ENCODE measurements at regions not wholly inside any gene's neighbourhood (a gene's known extent, or its start where the extent isn't known, plus 50 kb on each side); places are given as distances from the start of the nearest gene placed in this dataset.

DNA sequence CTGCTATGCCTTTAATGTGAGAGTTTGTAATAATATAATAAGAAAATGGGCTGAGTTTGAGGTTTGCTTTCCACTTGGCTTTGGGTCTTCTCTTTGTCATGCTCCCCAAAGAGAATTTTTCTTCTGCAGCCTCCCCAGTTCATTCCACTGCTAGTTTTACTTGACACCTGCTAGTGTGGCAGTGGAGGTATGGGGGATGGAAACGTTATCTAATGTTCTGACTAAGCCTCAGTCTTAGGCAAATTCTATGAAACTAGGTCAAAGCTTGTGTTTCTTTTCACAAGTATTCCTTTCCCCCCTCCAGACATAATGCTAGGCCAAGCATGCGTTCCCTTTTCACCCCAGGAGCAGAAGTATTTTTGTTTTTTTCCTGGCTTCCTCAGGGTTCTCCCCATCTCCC is 67.5 kb downstream of the PPP1R2C start:
- no peak for TF ChIP-seq FOXK2 (IDR thresholded peaks at IDR 0.05)
- no peak for TF ChIP-seq HDGF (IDR thresholded peaks at IDR 0.05; ENCODE audit: borderline replicate concordance)
- TF ChIP-seq FOXA1 (IDR thresholded peaks at IDR 0.05): no peak
- no peak for TF ChIP-seq SUZ12 (IDR thresholded peaks at IDR 0.05)
- no peak for TF ChIP-seq SP1 (IDR thresholded peaks at IDR 0.05)
- TF ChIP-seq TARDBP (IDR thresholded peaks at IDR 0.05): no peak
- TF ChIP-seq FOXM1 (IDR thresholded peaks at IDR 0.05; ENCODE audit: borderline replicate concordance): no peak
- no peak for TF ChIP-seq NFRKB (IDR thresholded peaks at IDR 0.05)
- no peak for TF ChIP-seq ARNT (IDR thresholded peaks at IDR 0.05)
- TF ChIP-seq BHLHE40 (IDR thresholded peaks at IDR 0.05; ENCODE audit: borderline replicate concordance): no peak
- TF ChIP-seq, protein P1, sequence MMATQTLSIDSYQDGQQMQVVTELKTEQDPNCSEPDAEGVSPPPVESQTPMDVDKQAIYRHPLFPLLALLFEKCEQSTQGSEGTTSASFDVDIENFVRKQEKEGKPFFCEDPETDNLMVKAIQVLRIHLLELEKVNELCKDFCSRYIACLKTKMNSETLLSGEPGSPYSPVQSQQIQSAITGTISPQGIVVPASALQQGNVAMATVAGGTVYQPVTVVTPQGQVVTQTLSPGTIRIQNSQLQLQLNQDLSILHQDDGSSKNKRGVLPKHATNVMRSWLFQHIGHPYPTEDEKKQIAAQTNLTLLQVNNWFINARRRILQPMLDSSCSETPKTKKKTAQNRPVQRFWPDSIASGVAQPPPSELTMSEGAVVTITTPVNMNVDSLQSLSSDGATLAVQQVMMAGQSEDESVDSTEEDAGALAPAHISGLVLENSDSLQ (IDR thresholded peaks at IDR 0.05): no peak
- no peak for TF ChIP-seq ZNF384 (IDR thresholded peaks at IDR 0.05)

Data from HEK293T (cell line).